ENCODE measurements at regions not wholly inside any gene's neighbourhood (a gene's known extent, or its start where the extent isn't known, plus 50 kb on each side); places are given as distances from the start of the nearest gene placed in this dataset.

GRCh38 chr5:8048920-8049319, 180.0 kb downstream of the MTRR start:
- no peak for DNase-seq (ENCODE audit: low read depth in 4 of 4, low spot score in 3 of 4)

- DNase-seq (ENCODE audit: low read depth in 4 of 4, low spot score in 3 of 4): no peak
Observed at GRCh38 chr5:8050616-8051175, 181.7 kb downstream of the MTRR start.

GRCh38 chr5:8053270-8053669, 184.3 kb downstream of the MTRR start:
- DNase-seq (ENCODE audit: low read depth in 4 of 4, low spot score in 3 of 4): no peak

- DNase-seq (ENCODE audit: low read depth in 4 of 4, low spot score in 3 of 4): no peak
Observed at GRCh38 chr5:8057769-8058168, 188.8 kb downstream of the MTRR start.

GRCh38 chr5:8058616-8059190, 189.8 kb downstream of the MTRR start:
- DNase-seq (ENCODE audit: low read depth in 4 of 4, low spot score in 3 of 4): peak in 2 of 4 donors; percentile 7 to 35

GRCh38 chr5:8059337-8059736, 190.4 kb downstream of the MTRR start:
- no peak for DNase-seq (ENCODE audit: low read depth in 4 of 4, low spot score in 3 of 4)

GRCh38 chr5:8060235-8060952, 191.4 kb downstream of the MTRR start:
- no peak for DNase-seq (ENCODE audit: low read depth in 4 of 4, low spot score in 3 of 4)

- DNase-seq (ENCODE audit: low read depth in 4 of 4, low spot score in 3 of 4): no peak
Observed at GRCh38 chr5:8060953-8061429, 192.0 kb downstream of the MTRR start.

- no peak for DNase-seq (ENCODE audit: low read depth in 4 of 4, low spot score in 3 of 4)
Observed at GRCh38 chr5:8062521-8062920, 193.6 kb downstream of the MTRR start.

- no peak for DNase-seq (ENCODE audit: low read depth in 4 of 4, low spot score in 3 of 4)
Observed at GRCh38 chr5:8068078-8068477, 199.1 kb downstream of the MTRR start.

GRCh38 chr5:8070138-8070537, 201.2 kb downstream of the MTRR start:
- no peak for DNase-seq (ENCODE audit: low read depth in 4 of 4, low spot score in 3 of 4)

- no peak for DNase-seq (ENCODE audit: low read depth in 4 of 4, low spot score in 3 of 4)
Observed at GRCh38 chr5:8079056-8079455, 210.1 kb downstream of the MTRR start.

GRCh38 chr5:8081179-8081578, 212.2 kb downstream of the MTRR start:
- DNase-seq (ENCODE audit: low read depth in 4 of 4, low spot score in 3 of 4): no peak

GRCh38 chr5:8093669-8094068, 224.7 kb downstream of the MTRR start:
- DNase-seq (ENCODE audit: low read depth in 4 of 4, low spot score in 3 of 4): no peak

- DNase-seq (ENCODE audit: low read depth in 4 of 4, low spot score in 3 of 4): no peak
Observed at GRCh38 chr5:8094304-8094703, 225.4 kb downstream of the MTRR start.

- no peak for DNase-seq (ENCODE audit: low read depth in 4 of 4, low spot score in 3 of 4)
Observed at GRCh38 chr5:8097146-8097545, 228.2 kb downstream of the MTRR start.

GRCh38 chr5:8098081-8098480, 229.1 kb downstream of the MTRR start:
- DNase-seq (ENCODE audit: low read depth in 4 of 4, low spot score in 3 of 4): no peak

- DNase-seq (ENCODE audit: low read depth in 4 of 4, low spot score in 3 of 4): no peak
Observed at GRCh38 chr5:8102714-8103113, 233.8 kb downstream of the MTRR start.

- no peak for DNase-seq (ENCODE audit: low read depth in 4 of 4, low spot score in 3 of 4)
Observed at GRCh38 chr5:8114597-8115266, 245.8 kb downstream of the MTRR start.

- DNase-seq (ENCODE audit: low read depth in 4 of 4, low spot score in 3 of 4): no peak
Observed at GRCh38 chr5:8123559-8123958, 254.6 kb downstream of the MTRR start.

GRCh38 chr5:8134609-8135008, 265.7 kb downstream of the MTRR start:
- DNase-seq (ENCODE audit: low read depth in 4 of 4, low spot score in 3 of 4): no peak

GRCh38 chr5:8135742-8136141, 266.8 kb downstream of the MTRR start:
- no peak for DNase-seq (ENCODE audit: low read depth in 4 of 4, low spot score in 3 of 4)
